ENCODE measurements at regions not wholly inside any gene's neighbourhood (a gene's known extent, or its start where the extent isn't known, plus 50 kb on each side); places are given as distances from the start of the nearest gene placed in this dataset.
"Not testable (repeated sequence)": the region's sequence is repeated elsewhere in the genome, so short reads cannot be mapped to it uniquely, and the experiment has no call there.

DNA sequence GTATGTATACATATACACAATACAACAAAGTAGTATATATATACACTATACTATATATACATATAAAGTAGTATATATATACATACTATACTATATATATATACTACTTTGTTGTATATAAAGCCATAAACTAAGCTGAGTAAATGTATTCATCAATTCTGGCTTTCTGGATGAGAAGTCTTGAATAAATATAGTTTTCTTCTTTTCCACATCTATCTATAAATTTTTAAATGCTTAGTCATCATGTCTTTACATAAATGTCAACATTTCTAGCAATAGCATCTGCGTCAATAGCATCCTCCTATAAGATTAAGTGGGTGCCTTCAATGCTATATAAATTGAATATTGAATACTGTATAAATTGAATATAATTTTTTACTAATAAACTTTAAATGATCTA lies 63.1 kb upstream of the COX7C start:
- Histone ChIP-seq H3K4me1 (ENCODE audit: control insufficient read depth, insufficient read depth, low read length) (no peaks in the 10 kb centered on the region), H3K27me3 (replicated peaks; ENCODE audit: control insufficient read depth, insufficient read depth, low read length) (no peaks in the 10 kb centered on the region), H3K9me3 (ENCODE audit: control insufficient read depth, low read length) (no peaks in the 10 kb centered on the region), H3K9ac (ENCODE audit: low read length) (no peak overlapping the region), H3K4me3 (ENCODE audit: low read length) (no peak overlapping the region), H3K36me3 (ENCODE audit: control insufficient read depth, insufficient read depth, low read length, severe bottlenecking) (no peaks in the 10 kb centered on the region)
- no peak for DNase-seq (ENCODE audit: low read depth)

DNA sequence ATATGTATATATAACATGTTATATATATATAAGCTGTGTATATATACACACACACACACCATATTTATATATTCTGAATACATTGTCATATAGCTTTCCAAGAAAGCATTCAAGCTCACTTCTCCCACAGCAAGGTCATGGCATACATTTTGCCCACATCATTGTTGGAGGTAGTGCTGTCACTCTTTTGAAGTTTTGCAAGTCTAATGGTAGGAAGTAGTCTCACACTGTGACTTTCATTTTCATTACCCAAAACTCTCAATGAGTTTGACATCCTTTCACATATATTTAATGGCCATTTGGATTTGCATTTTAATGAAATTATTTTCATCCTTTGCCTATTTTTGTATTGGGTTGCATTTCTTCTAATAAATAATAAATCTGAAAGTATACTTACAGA lies 59.8 kb upstream of the COX7C start:
- no peak for DNase-seq (ENCODE audit: low read depth)
- peaks cover 5% of the 10 kb centered on the region for H3K27me3 ChIP-seq (replicated peaks; ENCODE audit: control insufficient read depth, insufficient read depth, low read length)
- H3K4me3 ChIP-seq (ENCODE audit: low read length), result no peak overlapping the region
- no peaks in the 10 kb centered on the region for H3K9me3 ChIP-seq (ENCODE audit: control insufficient read depth, low read length)
- H3K4me1 ChIP-seq (ENCODE audit: control insufficient read depth, insufficient read depth, low read length), result no peaks in the 10 kb centered on the region
- no peak overlapping the region for H3K9ac ChIP-seq (ENCODE audit: low read length)
- no peaks in the 10 kb centered on the region for H3K36me3 ChIP-seq (ENCODE audit: control insufficient read depth, insufficient read depth, low read length, severe bottlenecking)

DNA sequence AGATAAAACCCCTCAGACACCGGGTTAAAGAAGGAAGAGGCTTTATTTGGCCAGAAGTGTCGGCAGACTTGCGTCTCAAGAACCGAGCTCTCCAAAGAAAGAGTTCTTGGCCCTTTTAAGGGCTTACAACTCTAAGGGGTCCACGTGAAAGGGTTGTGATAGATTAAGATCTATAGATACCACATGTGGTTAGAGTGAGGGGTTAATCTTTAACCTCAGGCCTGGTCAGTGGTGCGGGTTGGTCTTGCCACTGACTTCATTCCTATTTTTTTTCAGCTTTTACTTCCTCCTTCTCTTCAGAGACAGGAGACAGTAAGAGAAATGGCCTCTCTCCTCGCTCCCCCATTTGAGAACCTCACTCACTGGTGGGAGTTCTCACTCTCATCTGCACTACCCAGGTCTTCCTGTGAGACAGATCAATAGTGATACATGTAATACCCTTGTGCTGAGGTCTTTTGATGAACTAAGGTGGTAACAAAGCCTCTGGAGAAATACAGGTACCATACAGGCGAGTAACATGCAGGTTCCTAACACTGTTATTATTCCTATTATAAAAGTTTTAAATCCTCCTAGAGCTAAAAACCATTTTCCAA lies 52.4 kb upstream of the COX7C start:
- no peak for DNase-seq (ENCODE audit: low read depth)
- Histone ChIP-seq H3K9ac (ENCODE audit: low read length) (no peak overlapping the region), H3K4me3 (ENCODE audit: low read length) (no peak overlapping the region), H3K36me3 (ENCODE audit: control insufficient read depth, insufficient read depth, low read length, severe bottlenecking) (no peaks in the 10 kb centered on the region), H3K4me1 (ENCODE audit: control insufficient read depth, insufficient read depth, low read length) (no peaks in the 10 kb centered on the region), H3K27me3 (replicated peaks; ENCODE audit: control insufficient read depth, insufficient read depth, low read length) (peaks cover 7% of the 10 kb centered on the region), H3K9me3 (ENCODE audit: control insufficient read depth, low read length) (no peaks in the 10 kb centered on the region)

- H3K9me3 ChIP-seq (ENCODE audit: control insufficient read depth, low read length); H3K27me3 ChIP-seq (replicated peaks; ENCODE audit: control insufficient read depth, insufficient read depth, low read length); DNase-seq (ENCODE audit: low read depth); H3K36me3 ChIP-seq (ENCODE audit: control insufficient read depth, insufficient read depth, low read length, severe bottlenecking); H3K9ac ChIP-seq (ENCODE audit: low read length); H3K4me1 ChIP-seq (ENCODE audit: control insufficient read depth, insufficient read depth, low read length); H3K4me3 ChIP-seq (ENCODE audit: low read length): not testable (repeated sequence)
Observed at GRCh38 chr5:86566030-86566429, 51.7 kb upstream of the COX7C start.

Measured in adipocyte (in vitro differentiated cells).